Keratinocyte (primary cell): ENCODE measurements at regions not wholly inside any gene's neighbourhood (a gene's known extent, or its start where the extent isn't known, plus 50 kb on each side); places are given as distances from the start of the nearest gene placed in this dataset.

ENCODE experiments used
- DNase-seq: peaks from one replicate; pipeline ENCODE4 v3.0.0-alpha.2; 2011; ENCODE audit warnings: low read depth, missing footprints, low spot score
- FAIRE-seq: peaks from 2 replicates; lab custom pipeline; 2011; peaks lifted over from hg19 to GRCh38; lab: Jason Lieb, UNC
- H2AFZ ChIP-seq: 2 replicates; pipeline ENCODE4 v1.6.0; 2012; ENCODE audit warnings: low read length, control low read depth, inconsistent platforms; ENCODE audit not compliant: control insufficient read depth
- H3K27ac ChIP-seq: 2 replicates; pipeline ENCODE4 v1.5.1; 2011; ENCODE audit warnings: low read length; ENCODE audit not compliant: control insufficient read depth, insufficient read depth
- H3K27me3 ChIP-seq: 3 replicates; pipeline ENCODE4 v1.6.0; 2011; ENCODE audit warnings: low read length; ENCODE audit not compliant: control insufficient read depth, insufficient read depth; ENCODE audit errors: extremely low read depth
- H3K36me3 ChIP-seq, 2 experiments: 2 replicates in 1 of 2; 3 replicates in 1 of 2; pipeline ENCODE4 v1.5.1; 2011; ENCODE audit warnings: low read length in 2 of 2, mild to moderate bottlenecking in 1 of 2; ENCODE audit not compliant: control insufficient read depth in 2 of 2, insufficient read depth in 2 of 2; ENCODE audit errors: extremely low read depth in 1 of 2
- H3K4me1 ChIP-seq: 3 replicates; pipeline ENCODE4 v1.5.1; 2011; ENCODE audit warnings: low read length; ENCODE audit not compliant: control insufficient read depth, insufficient read depth; ENCODE audit errors: extremely low read depth
- H3K4me2 ChIP-seq: 3 replicates; pipeline ENCODE4 v1.6.0; 2011; ENCODE audit warnings: low read depth, low read length; ENCODE audit not compliant: control insufficient read depth, insufficient read depth; ENCODE audit errors: extremely low read depth
- H3K4me3 ChIP-seq, 3 experiments: fragments of 200-600 bp in 1 of 3; sonication (generic) in 1 of 3; 2 replicates in 2 of 3; 3 replicates in 1 of 3; pipeline ENCODE4 v1.5.1; 2011 to 2016; ENCODE audit warnings: low read length in 3 of 3, mild to moderate bottlenecking in 3 of 3, control low read depth in 2 of 3, inconsistent platforms in 1 of 3, low read depth in 1 of 3, mixed read lengths in 1 of 3, mixed run types in 1 of 3, moderate library complexity in 1 of 3; ENCODE audit not compliant: control insufficient read depth in 2 of 3, insufficient read depth in 2 of 3; ENCODE audit errors: extremely low read depth in 1 of 3
- H3K79me2 ChIP-seq: 2 replicates; pipeline ENCODE4 v1.6.0; 2012; ENCODE audit warnings: low read length; ENCODE audit not compliant: control insufficient read depth, insufficient read depth
- H3K9ac ChIP-seq: 3 replicates; pipeline ENCODE4 v1.6.0; 2011; ENCODE audit warnings: low read length; ENCODE audit not compliant: control insufficient read depth, insufficient read depth; ENCODE audit errors: extremely low read depth
- H3K9me1 ChIP-seq: 3 replicates; pipeline ENCODE4 v1.6.0; 2011; ENCODE audit warnings: low read length; ENCODE audit not compliant: control insufficient read depth, insufficient read depth; ENCODE audit errors: extremely low read depth
- H3K9me3 ChIP-seq: 2 replicates; pipeline ENCODE4 v1.5.1; 2012; ENCODE audit warnings: low read depth, low read length; ENCODE audit not compliant: control insufficient read depth
- H4K20me1 ChIP-seq: 3 replicates; pipeline ENCODE4 v1.6.0; 2011; ENCODE audit warnings: low read length; ENCODE audit not compliant: control insufficient read depth, insufficient read depth; ENCODE audit errors: extremely low read depth
- EZH2 ChIP-seq: IDR thresholded peaks from one replicate; pipeline ENCODE4 v1.6.1; 2012; ENCODE audit warnings: inconsistent platforms, mild to moderate bottlenecking, low read length, moderate library complexity
- dilution Hi-C: fragments of 300-500 bp; cut with MboI; formaldehyde crosslinking; loops from one replicate; pipeline ENCODE4 v1.7.0; 2020; ENCODE audit warnings: low sequenced_read_pairs; ENCODE audit not compliant: extremely low pct_ligation_motif_present
- TF ChIP-seq, protein P1 (sequence below), 3 experiments: IDR thresholded peaks in 1 of 3; conservative IDR thresholded peaks in 1 of 3; optimal IDR thresholded peaks in 1 of 3; 2 replicates in 2 of 3; 3 replicates in 1 of 3; pipeline versions ENCODE3 to v1.5.1; 2011; ENCODE audit warnings: low read length in 3 of 3, mild to moderate bottlenecking in 3 of 3, moderate library complexity in 2 of 3, control low read depth in 1 of 3, inconsistent platforms in 1 of 3; ENCODE audit not compliant: insufficient read depth in 2 of 3; ENCODE audit errors: extremely low read depth in 1 of 3

DNA sequence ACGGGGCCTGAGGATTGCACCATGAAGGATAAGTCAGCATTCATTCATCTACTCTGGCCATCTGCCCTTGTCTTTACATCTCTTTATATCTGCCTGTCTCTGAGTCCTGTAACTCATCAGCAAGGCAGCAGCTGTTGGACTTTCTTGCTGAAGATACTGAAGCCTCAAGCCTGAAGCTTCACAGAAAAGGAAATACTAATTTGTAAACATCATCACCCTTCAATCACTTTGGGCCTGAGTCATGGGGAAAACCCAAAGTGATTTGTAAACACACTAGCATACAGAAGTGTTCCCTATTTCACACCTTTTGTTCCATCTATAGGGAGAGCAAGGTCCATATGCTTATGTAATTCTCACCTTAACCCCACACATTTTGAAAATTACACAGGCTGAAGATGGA, 928.2 kb downstream of the EPHA3 start:
- Histone ChIP-seq H4K20me1 (no peaks in the 10 kb centered on the region), H3K4me1 (no peaks in the 10 kb centered on the region), H3K9ac (no peak overlapping the region), H3K79me2 (no peaks in the 10 kb centered on the region), H3K27me3 (no peaks in the 10 kb centered on the region), H3K27ac (no peak overlapping the region), H3K9me3 (no peaks in the 10 kb centered on the region), H3K9me1 (no peaks in the 10 kb centered on the region), H2AFZ (no peak overlapping the region), H3K36me3 (no peaks in the 10 kb centered on the region), H3K4me2 (no peak overlapping the region), H3K4me3 (no peak overlapping the region)
- FAIRE-seq (no peak), DNase-seq (no peak)
- TF ChIP-seq, protein P1, sequence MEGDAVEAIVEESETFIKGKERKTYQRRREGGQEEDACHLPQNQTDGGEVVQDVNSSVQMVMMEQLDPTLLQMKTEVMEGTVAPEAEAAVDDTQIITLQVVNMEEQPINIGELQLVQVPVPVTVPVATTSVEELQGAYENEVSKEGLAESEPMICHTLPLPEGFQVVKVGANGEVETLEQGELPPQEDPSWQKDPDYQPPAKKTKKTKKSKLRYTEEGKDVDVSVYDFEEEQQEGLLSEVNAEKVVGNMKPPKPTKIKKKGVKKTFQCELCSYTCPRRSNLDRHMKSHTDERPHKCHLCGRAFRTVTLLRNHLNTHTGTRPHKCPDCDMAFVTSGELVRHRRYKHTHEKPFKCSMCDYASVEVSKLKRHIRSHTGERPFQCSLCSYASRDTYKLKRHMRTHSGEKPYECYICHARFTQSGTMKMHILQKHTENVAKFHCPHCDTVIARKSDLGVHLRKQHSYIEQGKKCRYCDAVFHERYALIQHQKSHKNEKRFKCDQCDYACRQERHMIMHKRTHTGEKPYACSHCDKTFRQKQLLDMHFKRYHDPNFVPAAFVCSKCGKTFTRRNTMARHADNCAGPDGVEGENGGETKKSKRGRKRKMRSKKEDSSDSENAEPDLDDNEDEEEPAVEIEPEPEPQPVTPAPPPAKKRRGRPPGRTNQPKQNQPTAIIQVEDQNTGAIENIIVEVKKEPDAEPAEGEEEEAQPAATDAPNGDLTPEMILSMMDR (optimal IDR thresholded peaks at IDR 0.05 in 1 of 3, IDR thresholded peaks at IDR 0.05 in 1 of 3, conservative IDR thresholded peaks at IDR 0.05 in 1 of 3; ENCODE audit: extremely low read depth in 1 of 3, insufficient read depth in 2 of 3, low read length in 3 of 3), result no peak
- no peak for TF ChIP-seq EZH2
- dilution Hi-C loops, result no loop called here

DNA sequence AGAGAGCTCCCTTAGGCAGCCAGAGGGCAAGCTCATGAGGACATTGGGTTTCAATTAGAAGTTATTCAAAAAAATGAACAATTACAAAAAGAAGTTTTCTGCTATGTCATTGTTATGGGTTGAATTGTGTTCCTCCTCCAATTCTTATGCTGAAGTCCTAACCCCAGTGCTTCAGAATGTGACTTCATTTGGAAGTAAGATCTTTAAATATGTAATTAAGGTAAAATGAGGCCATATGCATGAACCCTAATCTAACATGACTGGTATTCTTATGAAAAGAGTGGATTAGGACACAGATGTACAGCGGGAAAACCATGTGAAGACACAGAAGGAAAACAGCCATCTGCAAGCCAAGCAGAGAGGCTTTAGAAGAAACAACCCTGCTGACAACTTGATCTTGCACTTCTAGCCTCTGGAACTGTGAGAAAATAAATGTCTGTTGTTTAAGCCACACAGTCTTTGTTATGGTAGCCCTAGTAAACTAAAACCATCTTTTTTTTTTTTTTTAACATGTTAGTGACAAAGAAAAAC, 929.6 kb downstream of the EPHA3 start:
- dilution Hi-C loops, result no loop called here
- no peaks in the 10 kb centered on the region for H3K27me3 ChIP-seq

More for the DNA sequence above, 929.6 kb downstream of the EPHA3 start:
- FAIRE-seq, result no peak
- Histone ChIP-seq H3K9ac (no peak overlapping the region), H3K4me1 (no peaks in the 10 kb centered on the region), H3K4me2 (no peak overlapping the region), H3K79me2 (no peaks in the 10 kb centered on the region), H4K20me1 (no peaks in the 10 kb centered on the region), H3K9me3 (no peaks in the 10 kb centered on the region), H3K4me3 (no peak overlapping the region), H3K27ac (no peak overlapping the region), H3K9me1 (no peaks in the 10 kb centered on the region), H2AFZ (no peak overlapping the region), H3K36me3 (no peaks in the 10 kb centered on the region)
- DNase-seq, result no peak
- TF ChIP-seq, protein P1 (optimal IDR thresholded peaks at IDR 0.05 in 1 of 3, IDR thresholded peaks at IDR 0.05 in 1 of 3, conservative IDR thresholded peaks at IDR 0.05 in 1 of 3; ENCODE audit: extremely low read depth in 1 of 3, insufficient read depth in 2 of 3, low read length in 3 of 3), result no peak
- TF ChIP-seq EZH2, result no peak
